Astrocyte (in vitro differentiated cells and primary cell): ENCODE measurements at regions not wholly inside any gene's neighbourhood (a gene's known extent, or its start where the extent isn't known, plus 50 kb on each side); places are given as distances from the start of the nearest gene placed in this dataset.

Source experiments
- DNase-seq: peaks from one replicate; pipeline ENCODE4 v3.0.0-alpha.2; 2010; ENCODE audit warnings: low read depth
- FAIRE-seq: peaks from 2 replicates; lab custom pipeline; 2011; peaks lifted over from hg19 to GRCh38; lab: Jason Lieb, UNC
- H2AFZ ChIP-seq: 2 replicates; pipeline ENCODE4 v1.6.0; 2012; ENCODE audit warnings: low read depth, low read length, inconsistent platforms
- H3K27ac ChIP-seq: 2 replicates; pipeline ENCODE4 v1.5.1; 2011; ENCODE audit warnings: low read depth, low read length, inconsistent platforms
- H3K27me3 ChIP-seq: 2 replicates; pipeline ENCODE4 v1.6.0; 2011; ENCODE audit warnings: low read length, inconsistent platforms; ENCODE audit not compliant: insufficient read depth
- H3K36me3 ChIP-seq: 2 replicates; pipeline ENCODE4 v1.5.1; 2011; ENCODE audit warnings: low read length, inconsistent platforms; ENCODE audit not compliant: insufficient read depth
- H3K4me1 ChIP-seq: 2 replicates; pipeline ENCODE4 v1.5.1; 2011; ENCODE audit warnings: low read length, inconsistent platforms; ENCODE audit not compliant: insufficient read depth
- H3K4me2 ChIP-seq: 2 replicates; pipeline ENCODE4 v1.6.0; 2012; ENCODE audit warnings: low read length, inconsistent platforms
- H3K4me3 ChIP-seq: 2 replicates; pipeline ENCODE4 v1.5.1; 2011; ENCODE audit warnings: low read depth, mild to moderate bottlenecking, low read length, inconsistent platforms; ENCODE audit not compliant: insufficient read depth
- H3K79me2 ChIP-seq: 2 replicates; pipeline ENCODE4 v1.6.0; 2012; ENCODE audit warnings: mild to moderate bottlenecking, low read length, inconsistent platforms; ENCODE audit not compliant: insufficient read depth
- H3K9ac ChIP-seq: 2 replicates; pipeline ENCODE4 v1.6.0; 2012; ENCODE audit warnings: mild to moderate bottlenecking, low read length, inconsistent platforms
- H3K9me3 ChIP-seq: 2 replicates; pipeline ENCODE4 v1.5.1; 2012; ENCODE audit warnings: low read depth, mild to moderate bottlenecking, low read length, inconsistent platforms; ENCODE audit not compliant: insufficient read depth
- H4K20me1 ChIP-seq: 2 replicates; pipeline ENCODE4 v1.6.0; 2012; ENCODE audit warnings: low read length, inconsistent platforms; ENCODE audit not compliant: insufficient read depth
- H3K27ac Mint-ChIP-seq: one replicate; pipeline ENCODE4 v1.8.0; 2021; ENCODE audit warnings: mild to moderate bottlenecking, mixed read lengths; ENCODE audit not compliant: unreplicated experiment
- H3K27me3 Mint-ChIP-seq: one replicate; pipeline ENCODE4 v1.8.0; 2021; ENCODE audit warnings: low read depth, mixed read lengths; ENCODE audit not compliant: unreplicated experiment
- H3K36me3 Mint-ChIP-seq: one replicate; pipeline ENCODE4 v1.8.0; 2021; ENCODE audit warnings: low read depth, mixed read lengths; ENCODE audit not compliant: unreplicated experiment
- H3K4me1 Mint-ChIP-seq: one replicate; pipeline ENCODE4 v1.8.0; 2021; ENCODE audit warnings: low read depth, mixed read lengths; ENCODE audit not compliant: unreplicated experiment
- H3K4me3 Mint-ChIP-seq: one replicate; pipeline ENCODE4 v1.8.0; 2021; ENCODE audit warnings: mild to moderate bottlenecking, moderate library complexity, mixed read lengths; ENCODE audit not compliant: unreplicated experiment
- H3K9me3 Mint-ChIP-seq: one replicate; pipeline ENCODE4 v1.8.0; 2021; ENCODE audit warnings: mild to moderate bottlenecking, mixed read lengths; ENCODE audit not compliant: unreplicated experiment
- EZH2 ChIP-seq: IDR thresholded peaks from 2 replicates; pipeline ENCODE4 v1.6.1; 2012; ENCODE audit warnings: mild to moderate bottlenecking, low read length, inconsistent platforms; ENCODE audit not compliant: insufficient read depth
- TF ChIP-seq, protein P1 (sequence below): IDR thresholded peaks from 2 replicates; pipeline ENCODE4 v1.5.1; 2011; ENCODE audit warnings: low read depth, mild to moderate bottlenecking, inconsistent platforms, low read length, moderate library complexity; ENCODE audit not compliant: insufficient read depth

GRCh38 chr4:111595456-111595855, 549.8 kb upstream of the FAM241A start:
- FAIRE-seq: no peak
- H3K4me1 ChIP-seq: no peaks in the 10 kb centered on the region
- Mint-ChIP-seq H3K36me3 (no peaks in the 10 kb centered on the region), H3K9me3 (no peaks in the 10 kb centered on the region), H3K27me3 (no peaks in the 10 kb centered on the region), H3K27ac (no peak overlapping the region), H3K4me3 (no peak overlapping the region), H3K4me1 (no peaks in the 10 kb centered on the region)
- H2AFZ ChIP-seq: no peak overlapping the region
- no peak overlapping the region for H3K4me2 ChIP-seq
- DNase-seq: no peak
- H3K27me3 ChIP-seq: no peaks in the 10 kb centered on the region
- no peak overlapping the region for H3K27ac ChIP-seq
- H3K79me2 ChIP-seq: no peaks in the 10 kb centered on the region
- H4K20me1 ChIP-seq: no peaks in the 10 kb centered on the region
- no peak overlapping the region for H3K9ac ChIP-seq
- H3K9me3 ChIP-seq: no peaks in the 10 kb centered on the region
- TF ChIP-seq, protein P1, sequence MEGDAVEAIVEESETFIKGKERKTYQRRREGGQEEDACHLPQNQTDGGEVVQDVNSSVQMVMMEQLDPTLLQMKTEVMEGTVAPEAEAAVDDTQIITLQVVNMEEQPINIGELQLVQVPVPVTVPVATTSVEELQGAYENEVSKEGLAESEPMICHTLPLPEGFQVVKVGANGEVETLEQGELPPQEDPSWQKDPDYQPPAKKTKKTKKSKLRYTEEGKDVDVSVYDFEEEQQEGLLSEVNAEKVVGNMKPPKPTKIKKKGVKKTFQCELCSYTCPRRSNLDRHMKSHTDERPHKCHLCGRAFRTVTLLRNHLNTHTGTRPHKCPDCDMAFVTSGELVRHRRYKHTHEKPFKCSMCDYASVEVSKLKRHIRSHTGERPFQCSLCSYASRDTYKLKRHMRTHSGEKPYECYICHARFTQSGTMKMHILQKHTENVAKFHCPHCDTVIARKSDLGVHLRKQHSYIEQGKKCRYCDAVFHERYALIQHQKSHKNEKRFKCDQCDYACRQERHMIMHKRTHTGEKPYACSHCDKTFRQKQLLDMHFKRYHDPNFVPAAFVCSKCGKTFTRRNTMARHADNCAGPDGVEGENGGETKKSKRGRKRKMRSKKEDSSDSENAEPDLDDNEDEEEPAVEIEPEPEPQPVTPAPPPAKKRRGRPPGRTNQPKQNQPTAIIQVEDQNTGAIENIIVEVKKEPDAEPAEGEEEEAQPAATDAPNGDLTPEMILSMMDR: no peak
- TF ChIP-seq EZH2: no peak
- H3K36me3 ChIP-seq: no peaks in the 10 kb centered on the region
- H3K4me3 ChIP-seq: no peak overlapping the region

GRCh38 chr4:111596491-111596890, 548.8 kb upstream of the FAM241A start:
- Mint-ChIP-seq H3K27ac (no peak overlapping the region), H3K4me3 (no peak overlapping the region), H3K4me1 (no peaks in the 10 kb centered on the region), H3K9me3 (no peaks in the 10 kb centered on the region), H3K27me3 (no peaks in the 10 kb centered on the region), H3K36me3 (no peaks in the 10 kb centered on the region)
- no peaks in the 10 kb centered on the region for H3K36me3 ChIP-seq
- no peaks in the 10 kb centered on the region for H3K79me2 ChIP-seq
- FAIRE-seq: no peak
- TF ChIP-seq EZH2: no peak
- TF ChIP-seq, protein P1: no peak
- no peaks in the 10 kb centered on the region for H3K4me1 ChIP-seq
- H2AFZ ChIP-seq: no peak overlapping the region
- H4K20me1 ChIP-seq: no peaks in the 10 kb centered on the region
- H3K9ac ChIP-seq: no peak overlapping the region
- H3K27ac ChIP-seq: no peak overlapping the region
- no peak for DNase-seq
- H3K4me3 ChIP-seq: no peak overlapping the region
- no peak overlapping the region for H3K4me2 ChIP-seq
- no peaks in the 10 kb centered on the region for H3K27me3 ChIP-seq
- no peaks in the 10 kb centered on the region for H3K9me3 ChIP-seq

GRCh38 chr4:111601671-111602070, 543.6 kb upstream of the FAM241A start:
- no peaks in the 10 kb centered on the region for H3K4me1 Mint-ChIP-seq
- no peak overlapping the region for H3K4me3 Mint-ChIP-seq
- peak; percentile 39 for FAIRE-seq
- H3K4me3 ChIP-seq: no peak overlapping the region
- H3K27me3 Mint-ChIP-seq: peaks cover 2% of the 10 kb centered on the region
- no peak for DNase-seq
- H3K4me2 ChIP-seq: no peak overlapping the region
- TF ChIP-seq, protein P1: no peak
- TF ChIP-seq EZH2: no peak
- H4K20me1 ChIP-seq: no peaks in the 10 kb centered on the region
- no peak overlapping the region for H3K9ac ChIP-seq
- no peaks in the 10 kb centered on the region for H3K27me3 ChIP-seq
- H3K27ac ChIP-seq: no peak overlapping the region
- no peaks in the 10 kb centered on the region for H3K79me2 ChIP-seq
- no peak overlapping the region for H2AFZ ChIP-seq
- H3K36me3 ChIP-seq: no peaks in the 10 kb centered on the region
- no peaks in the 10 kb centered on the region for H3K9me3 ChIP-seq
- H3K4me1 ChIP-seq: no peaks in the 10 kb centered on the region
- no peaks in the 10 kb centered on the region for H3K9me3 Mint-ChIP-seq
- no peak overlapping the region for H3K27ac Mint-ChIP-seq
- H3K36me3 Mint-ChIP-seq: no peaks in the 10 kb centered on the region
